Osteoblast (primary cell): ENCODE measurements at regions not wholly inside any gene's neighbourhood (a gene's known extent, or its start where the extent isn't known, plus 50 kb on each side); places are given as distances from the start of the nearest gene placed in this dataset.

Source experiments
- DNase-seq: peaks from one replicate; pipeline ENCODE4 v3.0.0; 2011; ENCODE audit warnings: low spot score, mixed read lengths; ENCODE audit not compliant: insufficient read length; ENCODE audit errors: missing footprints
- H2AFZ ChIP-seq: 2 replicates; pipeline ENCODE4 v1.6.0; 2011; ENCODE audit warnings: mild to moderate bottlenecking, low read length
- H3K27ac ChIP-seq: 2 replicates; pipeline ENCODE4 v1.5.1; 2011; ENCODE audit warnings: mild to moderate bottlenecking, low read depth, low read length, moderate library complexity
- H3K27me3 ChIP-seq: 2 replicates; pipeline ENCODE4 v1.6.0; 2012; ENCODE audit warnings: mild to moderate bottlenecking, control low read depth, inconsistent platforms, low read length, moderate library complexity; ENCODE audit not compliant: insufficient read depth
- H3K36me3 ChIP-seq: 2 replicates; pipeline ENCODE4 v1.5.1; 2011; ENCODE audit warnings: mild to moderate bottlenecking, low read length, control low read depth, moderate library complexity; ENCODE audit not compliant: insufficient read depth
- H3K4me1 ChIP-seq: 2 replicates; pipeline ENCODE4 v1.5.1; 2011; ENCODE audit warnings: mild to moderate bottlenecking, low read length, control low read depth, moderate library complexity; ENCODE audit not compliant: insufficient read depth
- H3K4me2 ChIP-seq: 2 replicates; pipeline ENCODE4 v1.6.0; 2011; ENCODE audit warnings: mild to moderate bottlenecking, low read length; ENCODE audit not compliant: insufficient read depth
- H3K4me3 ChIP-seq: fragments of 200-600 bp; sonication (generic); 3 replicates; pipeline ENCODE4 v1.5.1; 2012; ENCODE audit warnings: mild to moderate bottlenecking, low read length, inconsistent platforms; ENCODE audit not compliant: insufficient read depth
- H3K79me2 ChIP-seq: 2 replicates; pipeline ENCODE4 v1.6.0; 2012; ENCODE audit warnings: mild to moderate bottlenecking, low read length, control low read depth, inconsistent platforms; ENCODE audit not compliant: insufficient read depth
- H3K9me3 ChIP-seq: 2 replicates; pipeline ENCODE4 v1.5.1; 2011; ENCODE audit warnings: low read depth, low read length, control low read depth
- H4K20me1 ChIP-seq: 2 replicates; pipeline ENCODE4 v1.6.0; 2012; ENCODE audit warnings: mild to moderate bottlenecking, low read length, control low read depth; ENCODE audit not compliant: insufficient read depth
- CTCF ChIP-seq: IDR thresholded peaks from 2 replicates; pipeline ENCODE4 v1.5.1; 2011; ENCODE audit warnings: mild to moderate bottlenecking, low read depth, low read length, moderate library complexity; ENCODE audit errors: extremely low read depth

- no peaks in the 10 kb centered on the region for H3K36me3 ChIP-seq
- H3K4me2 ChIP-seq, result no peak overlapping the region
- peak; percentile 34 for DNase-seq
- no peak overlapping the region for H2AFZ ChIP-seq
- no peak for TF ChIP-seq CTCF
- H3K4me3 ChIP-seq, result no peak overlapping the region
- peaks cover 11% of the 10 kb centered on the region for H3K27me3 ChIP-seq
- no peaks in the 10 kb centered on the region for H3K4me1 ChIP-seq
- H3K9me3 ChIP-seq, result no peaks in the 10 kb centered on the region
- H3K79me2 ChIP-seq, result no peaks in the 10 kb centered on the region
- no peaks in the 10 kb centered on the region for H4K20me1 ChIP-seq
- no peak overlapping the region for H3K27ac ChIP-seq
Measured at GRCh38 chr9:38154501-38155421, 85.7 kb upstream of the SHB start.

- no peak overlapping the region for H2AFZ ChIP-seq
- H3K4me3 ChIP-seq, result no peak overlapping the region
- H3K9me3 ChIP-seq, result no peaks in the 10 kb centered on the region
- H3K4me1 ChIP-seq, result no peaks in the 10 kb centered on the region
- DNase-seq, result no peak
- H3K4me2 ChIP-seq, result no peak overlapping the region
- H3K36me3 ChIP-seq, result no peaks in the 10 kb centered on the region
- no peaks in the 10 kb centered on the region for H3K79me2 ChIP-seq
- peaks cover 13% of the 10 kb centered on the region for H3K27me3 ChIP-seq
- TF ChIP-seq CTCF, result no peak
- H3K27ac ChIP-seq, result no peak overlapping the region
- H4K20me1 ChIP-seq, result no peaks in the 10 kb centered on the region
Measured at GRCh38 chr9:38153910-38154291, 84.9 kb upstream of the SHB start.

- H2AFZ ChIP-seq, result no peak overlapping the region
- no peaks in the 10 kb centered on the region for H3K36me3 ChIP-seq
- no peak overlapping the region for H3K4me2 ChIP-seq
- H3K27ac ChIP-seq, result no peak overlapping the region
- no peak overlapping the region for H3K4me3 ChIP-seq
- H4K20me1 ChIP-seq, result no peaks in the 10 kb centered on the region
- peaks cover 15% of the 10 kb centered on the region for H3K27me3 ChIP-seq
- H3K4me1 ChIP-seq, result no peaks in the 10 kb centered on the region
- H3K79me2 ChIP-seq, result no peaks in the 10 kb centered on the region
- DNase-seq, result no peak
- TF ChIP-seq CTCF, result no peak
- H3K9me3 ChIP-seq, result no peaks in the 10 kb centered on the region
Measured at GRCh38 chr9:38153152-38153909, 84.3 kb upstream of the SHB start.

GRCh38 chr9:38149647-38150046 lies 80.6 kb upstream of the SHB start:
- Histone ChIP-seq H3K27me3 (peaks cover 22% of the 10 kb centered on the region), H3K36me3 (no peaks in the 10 kb centered on the region), H2AFZ (no peak overlapping the region), H3K4me3 (no peak overlapping the region), H3K27ac (no peak overlapping the region), H3K4me1 (peaks cover under 1% of the 10 kb centered on the region), H4K20me1 (no peaks in the 10 kb centered on the region), H3K79me2 (no peaks in the 10 kb centered on the region), H3K4me2 (no peak overlapping the region), H3K9me3 (no peaks in the 10 kb centered on the region)
- no peak for DNase-seq
- no peak for TF ChIP-seq CTCF
